HG03135 (cell line): ENCODE measurements at regions not wholly inside any gene's neighbourhood (a gene's known extent, or its start where the extent isn't known, plus 50 kb on each side); places are given as distances from the start of the nearest gene placed in this dataset.

Experiments used
- ATAC-seq: cut with Tn5 transposase; IDR thresholded peaks from one replicate; pipeline ENCODE4 v1.9.1; 2021; ENCODE audit warnings: mild to moderate bottlenecking, moderate library complexity; ENCODE audit not compliant: unreplicated experiment

DNA sequence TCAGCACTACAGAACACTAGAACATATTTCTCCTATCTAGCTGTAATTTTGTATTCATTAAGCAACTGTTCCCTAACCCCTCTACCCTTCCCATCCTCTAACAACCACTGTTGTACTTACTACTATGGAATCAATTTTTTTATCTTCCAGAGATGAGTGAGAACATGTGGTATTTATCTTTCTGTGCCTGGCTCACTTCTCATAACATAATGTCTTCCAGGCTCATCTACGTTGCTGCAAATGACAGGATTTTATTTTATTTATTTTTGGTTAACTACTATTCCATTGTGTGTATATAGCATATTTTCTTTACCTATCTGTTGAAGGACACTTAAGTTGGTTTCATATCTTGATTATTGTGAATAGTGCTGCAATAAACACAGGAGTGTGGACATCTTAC lies 200.9 kb upstream of the CHRM2 start:
- ATAC-seq = no peak

DNA sequence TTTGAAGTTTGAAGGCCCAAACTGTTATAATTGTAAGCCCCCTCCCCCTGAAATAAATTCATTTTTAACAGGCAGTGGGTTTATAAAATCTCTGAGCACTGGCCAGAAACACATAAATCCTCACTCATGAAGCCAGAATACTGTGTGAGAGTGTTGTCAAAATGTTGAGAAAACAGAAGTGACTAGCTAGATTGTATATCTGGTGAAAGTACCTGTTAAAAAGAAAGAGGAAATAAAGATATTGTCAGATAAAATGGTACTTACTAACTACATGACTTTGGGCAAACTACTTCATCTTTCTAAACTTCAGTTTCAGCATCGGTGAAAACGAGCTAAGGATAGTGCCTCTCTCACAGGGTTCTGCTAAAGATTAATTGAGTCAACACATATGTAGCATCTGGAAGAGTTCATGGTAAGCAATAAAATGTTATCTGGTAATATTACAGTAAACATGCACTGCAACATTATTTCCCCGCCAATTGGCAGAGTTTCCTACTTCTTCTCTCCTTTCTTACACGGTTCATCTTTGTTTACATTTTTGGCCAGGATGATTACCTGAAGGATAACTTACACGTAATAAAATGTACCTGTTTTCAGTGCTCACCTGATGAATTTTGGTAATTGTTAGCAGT lies 202.5 kb upstream of the CHRM2 start:
- no peak for ATAC-seq

DNA sequence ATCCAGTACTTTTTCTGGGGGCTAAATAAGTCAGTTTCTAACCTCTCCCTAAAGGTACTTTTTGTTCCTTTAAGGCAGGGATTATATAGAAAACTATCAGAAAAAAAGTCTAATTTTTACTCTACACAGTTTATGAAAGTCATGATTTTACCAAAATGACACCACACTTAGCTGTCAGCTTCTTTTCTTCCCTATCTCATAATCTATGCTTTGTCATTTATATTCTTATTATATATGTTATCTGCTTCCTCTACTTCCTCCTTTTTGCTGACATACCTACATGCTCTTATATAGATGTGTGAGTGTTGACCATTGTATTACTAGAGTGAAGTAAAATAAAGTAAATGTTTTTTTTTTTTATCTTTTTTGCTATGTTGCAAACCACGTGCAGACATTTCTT lies 203.9 kb upstream of the CHRM2 start:
- no peak for ATAC-seq

DNA sequence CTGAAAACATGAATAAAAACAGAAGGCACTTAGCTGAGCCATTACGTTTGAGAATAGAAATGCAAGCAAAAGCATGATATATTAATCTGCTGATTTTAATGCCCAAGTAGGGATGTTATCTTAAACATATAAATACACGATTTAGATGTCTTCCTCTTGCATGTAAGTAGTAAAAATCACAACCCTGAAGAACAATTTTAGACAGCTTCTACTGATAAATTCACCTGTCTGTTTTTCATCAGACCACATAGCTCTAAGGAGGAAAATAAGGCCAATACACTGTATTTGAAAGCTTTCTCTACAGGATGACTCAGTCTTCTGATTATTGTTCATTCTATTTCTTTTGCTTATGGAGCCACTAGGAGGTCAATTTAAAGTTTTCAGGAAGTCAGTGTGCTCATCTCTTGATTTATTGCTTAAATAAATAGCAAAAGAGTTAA lies 210.9 kb upstream of the CHRM2 start:
- no peak for ATAC-seq

DNA sequence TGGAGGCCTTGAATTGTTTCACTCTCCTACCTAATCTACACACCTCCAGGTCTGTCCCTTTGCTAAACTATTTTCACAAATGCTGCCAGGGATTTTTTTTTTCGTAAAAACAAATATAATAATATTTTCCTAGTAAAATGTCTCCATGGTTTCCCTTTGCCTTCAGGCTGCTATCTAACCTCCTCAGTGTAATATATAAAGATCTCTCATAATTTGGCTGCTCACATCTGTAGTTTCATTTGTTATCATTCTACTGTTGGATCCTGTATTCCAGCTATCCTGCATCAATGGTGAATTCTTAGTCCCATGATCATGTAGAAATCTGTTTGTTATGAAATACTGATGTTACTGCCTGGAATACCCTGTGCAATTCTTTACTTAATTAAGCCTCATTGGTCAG lies 211.9 kb upstream of the CHRM2 start:
- no peak for ATAC-seq

DNA sequence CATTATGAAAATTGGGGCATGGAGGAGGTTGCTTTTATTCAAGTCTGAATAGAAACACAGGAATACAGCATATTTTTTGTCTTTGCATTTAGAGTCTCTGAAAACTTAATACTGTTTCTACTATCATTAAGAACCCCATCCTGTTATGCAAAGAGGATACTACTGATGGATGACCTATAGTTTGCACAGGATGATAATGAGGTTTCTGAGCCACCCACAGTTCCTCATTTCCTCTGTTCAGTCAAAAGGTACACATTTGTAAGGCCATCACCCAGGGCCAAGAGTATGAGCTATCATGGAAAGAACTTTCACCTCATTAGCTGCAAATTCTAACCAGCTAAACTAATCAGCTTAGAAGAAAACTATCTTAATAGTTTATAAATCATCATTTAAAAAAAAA lies 213.0 kb upstream of the CHRM2 start:
- ATAC-seq = no peak

DNA sequence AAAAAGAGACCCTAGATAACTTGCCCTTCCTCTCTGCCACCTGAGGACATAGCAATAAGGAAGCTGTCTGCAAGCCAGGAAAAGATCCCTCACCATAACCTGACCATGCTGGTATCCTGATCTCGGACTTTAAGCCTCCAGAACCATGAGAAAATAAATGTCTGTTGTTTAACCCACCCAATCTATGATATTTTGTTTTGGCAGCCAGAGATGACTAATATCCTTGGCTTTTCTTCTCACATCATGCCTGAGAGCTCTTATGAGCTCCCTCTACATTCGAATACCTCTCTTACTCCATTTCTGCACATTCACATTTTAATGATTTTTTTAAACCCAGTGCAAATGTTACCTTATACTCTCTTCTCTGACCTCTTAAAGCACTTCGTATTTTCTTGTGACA lies 214.0 kb upstream of the CHRM2 start:
- no peak for ATAC-seq

DNA sequence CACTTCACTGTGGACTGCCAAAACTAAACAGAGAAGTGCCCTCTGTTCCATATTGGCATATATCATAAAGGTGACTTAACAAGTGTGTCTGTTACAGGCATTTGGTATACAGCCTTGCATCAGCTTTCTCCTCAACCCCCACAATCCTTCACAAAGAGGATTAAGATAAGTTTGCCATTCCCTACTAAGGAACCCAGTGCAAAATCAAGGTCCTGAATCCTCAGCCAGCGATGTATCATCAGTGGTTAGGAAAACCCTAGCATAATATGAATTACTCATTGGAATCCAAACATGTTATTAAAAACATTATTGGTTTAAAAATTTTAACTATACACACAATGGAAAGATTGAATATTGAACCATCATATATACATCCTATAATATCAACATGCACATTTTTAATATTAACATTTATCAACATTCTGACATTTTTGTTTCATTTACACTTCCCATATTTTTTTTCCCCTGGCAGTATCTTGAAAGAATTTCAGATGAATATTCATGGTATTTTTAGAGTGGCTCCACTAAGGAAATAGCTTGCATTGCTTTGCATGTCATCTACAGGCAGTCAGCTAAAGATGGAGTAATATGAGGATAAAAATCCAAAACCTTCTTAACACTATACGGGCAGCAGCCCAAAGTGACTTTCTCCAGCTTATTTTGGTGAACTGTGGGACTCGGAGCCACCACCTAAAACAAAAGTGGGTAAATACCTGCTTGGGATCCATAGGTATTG lies 215.6 kb upstream of the CHRM2 start:
- ATAC-seq = no peak

DNA sequence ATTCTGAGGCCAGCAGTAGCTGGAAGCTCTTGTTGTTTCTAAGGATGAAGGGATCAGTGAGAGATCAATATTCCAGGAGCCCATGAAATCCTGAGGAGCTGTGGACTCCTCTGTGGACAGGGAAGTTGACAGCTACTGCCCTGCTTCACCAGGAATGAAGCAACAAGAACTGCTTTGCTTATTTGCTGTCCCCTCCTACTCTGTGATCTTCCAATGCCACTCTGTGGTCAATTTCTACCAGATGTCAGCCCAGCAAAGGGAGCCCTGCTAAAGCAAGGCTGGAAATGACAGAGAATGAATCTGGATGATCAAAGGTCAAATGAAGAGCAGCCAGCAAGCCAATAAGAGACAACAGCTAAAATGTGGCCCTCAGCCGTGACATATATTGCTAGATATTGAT lies 227.5 kb upstream of the CHRM2 start:
- ATAC-seq = no peak

DNA sequence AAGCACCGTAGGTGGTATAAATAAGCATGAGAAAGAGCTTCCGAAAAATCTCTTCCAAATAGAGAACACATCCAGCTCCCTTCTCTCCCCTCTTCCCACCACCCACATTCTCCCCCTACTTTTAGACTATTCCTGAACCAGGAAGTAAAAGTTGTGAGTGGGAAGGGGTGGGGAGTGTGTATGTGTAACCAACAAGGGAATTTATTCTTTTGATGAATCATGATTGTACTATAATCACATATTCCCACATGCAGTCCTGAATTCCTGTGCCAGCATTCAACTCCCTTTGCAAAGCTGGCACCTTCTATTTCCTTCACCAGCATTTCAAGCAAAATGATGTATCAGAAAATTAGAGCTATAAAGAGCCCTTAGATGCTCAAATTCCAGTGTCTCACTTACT lies 230.6 kb upstream of the CHRM2 start:
- no peak for ATAC-seq

DNA sequence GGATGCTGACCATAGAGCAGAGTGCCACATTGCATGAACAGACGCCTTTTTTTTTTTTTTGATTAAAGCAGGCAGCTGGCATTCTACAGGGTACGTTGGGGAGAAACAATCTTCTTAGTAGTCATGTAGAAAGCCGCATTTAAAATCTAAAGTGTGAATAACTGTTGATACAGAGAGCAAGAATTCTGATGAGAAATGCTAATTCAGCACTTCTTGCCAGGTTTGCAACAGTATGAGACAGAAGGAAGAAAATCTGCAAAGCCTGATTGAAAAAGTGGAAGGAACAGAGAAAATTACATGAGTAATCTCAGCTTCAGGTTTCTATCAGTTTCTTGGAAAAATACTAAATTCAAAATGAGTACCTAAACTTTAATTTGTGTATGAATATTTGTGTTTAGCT lies 232.7 kb upstream of the CHRM2 start:
- ATAC-seq = no peak

DNA sequence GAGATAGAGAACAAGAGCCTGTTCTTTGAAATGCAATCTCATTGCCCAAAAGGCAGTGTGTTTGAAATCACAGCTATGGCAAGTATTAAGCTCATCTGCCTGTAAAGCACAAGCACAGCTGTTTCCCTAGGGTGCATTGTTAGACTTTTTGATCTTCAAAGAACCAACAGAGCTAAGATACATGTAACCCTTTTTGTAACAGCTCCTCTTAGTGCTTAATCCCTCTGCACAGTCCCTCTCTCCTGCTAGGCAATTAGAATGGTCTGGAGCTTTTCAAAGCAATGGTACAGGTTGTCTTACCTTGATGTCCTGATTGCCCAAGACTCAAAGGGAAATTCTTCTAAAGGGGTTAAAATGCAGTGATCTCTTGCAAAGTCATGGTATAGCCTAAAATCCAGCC lies 249.6 kb upstream of the CHRM2 start:
- ATAC-seq = no peak

DNA sequence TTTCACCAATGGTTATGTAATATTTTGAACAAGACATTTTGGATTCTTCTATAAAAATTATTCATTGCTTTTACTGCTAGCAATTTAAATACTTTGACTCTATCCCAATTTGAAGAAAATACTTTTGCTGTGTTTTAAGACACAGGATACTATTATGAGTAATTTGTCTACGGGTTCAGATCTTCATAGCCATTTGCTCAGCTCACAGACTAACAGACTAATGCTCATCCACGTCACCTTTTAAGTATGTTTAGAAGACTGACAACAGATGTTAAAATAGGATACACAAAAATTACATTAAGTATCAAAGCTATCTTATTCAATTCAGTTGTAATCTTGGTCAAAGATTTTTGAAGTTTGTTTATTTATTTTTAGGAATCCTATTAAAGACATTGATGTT lies 251.3 kb upstream of the CHRM2 start:
- no peak for ATAC-seq

DNA sequence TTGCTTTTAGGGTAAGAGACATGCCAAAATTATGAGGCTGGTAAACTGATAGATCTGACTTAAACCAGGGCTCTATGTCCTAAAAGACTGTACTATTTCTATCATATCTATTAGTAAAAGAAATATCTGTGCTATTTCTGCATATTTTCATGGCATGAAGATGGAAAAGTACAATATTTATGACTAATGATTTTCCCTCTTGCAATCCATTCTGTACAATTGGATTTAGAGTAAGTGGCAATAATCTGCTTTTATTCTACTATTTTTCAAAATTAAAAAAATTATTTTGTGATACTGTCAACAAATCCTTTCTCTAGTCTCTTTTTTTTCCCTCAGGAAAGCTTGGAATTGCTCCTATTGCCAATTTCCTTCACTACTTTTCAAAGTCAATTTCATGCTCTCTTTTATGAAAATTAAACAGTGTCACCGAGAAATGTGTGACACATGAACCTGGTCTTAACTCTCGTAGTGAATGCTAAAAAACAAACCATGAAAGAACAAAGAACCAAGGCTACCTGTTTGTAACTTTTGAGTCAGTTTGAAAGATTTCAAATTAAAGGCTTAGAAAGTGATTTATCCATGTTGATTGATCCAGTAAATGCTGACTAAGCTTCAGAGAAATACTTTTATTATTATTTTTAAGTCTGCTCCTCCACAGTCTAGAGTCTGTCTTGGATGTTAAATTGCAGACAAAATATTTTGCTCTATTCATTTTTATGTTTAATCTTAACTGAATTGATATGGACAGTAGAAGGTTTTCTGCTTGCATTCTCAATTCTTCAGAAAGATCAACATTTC lies 262.7 kb upstream of the CHRM2 start:
- no peak for ATAC-seq

DNA sequence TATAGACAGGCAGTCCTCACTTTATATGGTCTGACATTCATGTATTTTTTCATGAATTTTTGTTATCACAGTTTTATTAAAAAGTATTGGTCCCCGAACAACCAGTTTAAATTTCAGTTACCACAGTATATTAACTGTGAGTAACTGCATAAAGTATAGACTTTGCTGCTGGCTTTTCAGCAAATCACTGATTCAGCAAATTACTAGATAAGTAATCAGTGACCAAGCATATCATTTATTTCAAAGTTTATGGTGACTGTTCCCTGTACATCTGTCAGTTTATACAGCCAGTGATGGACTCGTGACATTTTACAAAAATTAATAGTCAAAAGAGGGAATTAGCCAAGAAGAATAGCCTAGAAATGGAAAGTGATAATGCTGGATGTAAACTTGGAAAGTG lies 266.7 kb upstream of the CHRM2 start:
- no peak for ATAC-seq

DNA sequence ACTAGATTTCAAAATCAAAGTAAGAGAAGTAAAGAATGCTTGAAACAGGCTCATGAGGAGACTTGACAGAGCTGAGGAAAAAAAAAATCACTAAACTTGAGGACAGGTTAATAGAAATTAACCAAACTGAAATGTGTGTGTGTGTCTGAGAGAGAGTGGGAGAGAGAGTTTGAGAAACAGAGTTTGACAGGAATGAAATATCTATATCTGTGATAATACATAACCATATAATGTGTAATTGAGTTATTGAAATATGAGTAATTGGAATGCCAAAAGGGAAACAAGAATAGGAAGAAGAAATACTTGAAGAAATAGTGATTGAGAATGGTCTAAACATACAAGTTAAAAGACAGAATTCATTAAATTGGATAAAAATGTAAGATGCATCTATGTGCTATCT lies 268.0 kb upstream of the CHRM2 start:
- no peak for ATAC-seq

DNA sequence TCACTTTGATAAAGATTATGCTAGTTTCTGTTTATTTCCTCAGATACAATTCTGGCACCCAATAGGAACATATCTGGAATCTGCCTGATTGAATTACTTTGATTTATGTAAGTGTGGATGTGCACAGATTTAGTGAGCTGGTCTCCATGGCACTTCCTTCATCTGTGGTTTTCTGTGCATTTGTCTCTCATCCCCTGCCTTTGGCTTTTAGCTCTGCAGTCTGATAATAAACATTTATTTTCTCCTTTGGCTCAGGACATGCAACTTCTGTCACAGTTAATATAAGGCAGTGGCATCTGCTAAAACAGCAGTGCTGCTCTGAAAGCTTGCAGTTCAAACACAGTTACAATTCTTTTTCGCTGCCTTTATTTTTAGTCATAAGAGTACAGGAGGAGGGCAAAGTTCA lies 273.7 kb upstream of the CHRM2 start:
- no peak for ATAC-seq

DNA sequence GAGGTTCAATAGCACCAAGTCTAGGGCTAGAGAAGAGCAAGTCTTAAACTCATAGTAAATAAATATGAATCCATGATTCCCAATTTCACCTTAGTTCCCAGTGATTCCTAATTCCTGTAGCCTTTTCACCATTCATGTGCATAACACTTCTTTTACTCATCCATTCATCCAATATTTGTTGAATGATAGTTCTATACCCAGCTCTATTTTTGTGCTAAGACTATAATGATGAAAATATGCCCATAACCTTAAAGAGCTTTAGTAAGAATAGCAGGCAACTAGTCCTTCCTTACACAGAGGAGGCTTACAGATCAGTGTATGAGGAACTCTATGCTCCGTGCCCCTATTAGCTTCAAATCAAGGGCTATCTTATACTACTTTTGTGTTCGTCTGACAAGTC lies 280.2 kb upstream of the CHRM2 start:
- ATAC-seq = no peak

DNA sequence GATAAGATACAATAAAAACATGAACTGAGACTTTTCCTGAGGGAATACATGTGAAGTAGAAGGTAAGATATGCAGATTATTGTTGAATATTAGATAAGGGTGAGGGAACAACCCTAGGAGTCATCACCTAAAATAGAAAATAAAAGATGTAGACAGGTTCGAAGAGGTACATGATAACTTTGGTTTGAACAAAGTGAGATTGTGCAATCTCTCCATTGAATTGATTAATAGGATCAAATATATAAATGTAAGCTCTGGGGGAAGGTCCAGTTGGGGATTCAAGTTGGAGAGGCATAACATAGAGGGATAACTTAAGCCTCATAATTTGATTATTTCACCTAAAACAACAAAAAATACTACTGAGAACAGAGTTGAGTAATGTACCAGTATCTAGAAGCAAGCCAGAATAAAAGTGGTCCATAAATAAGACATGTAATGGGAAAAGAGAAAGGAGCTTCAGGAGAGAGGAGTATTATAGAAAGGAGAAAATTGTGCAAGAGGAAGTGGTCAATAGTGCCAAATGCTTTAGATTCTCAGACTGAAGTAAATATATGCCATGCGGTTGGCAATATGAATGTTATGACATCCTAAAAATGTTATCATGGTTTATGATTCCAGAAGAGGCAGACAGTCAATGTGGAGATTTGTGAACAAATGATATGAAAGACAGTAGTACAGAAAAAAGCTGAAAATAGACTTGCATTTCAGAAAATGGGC lies 282.3 kb upstream of the CHRM2 start:
- ATAC-seq = no peak

DNA sequence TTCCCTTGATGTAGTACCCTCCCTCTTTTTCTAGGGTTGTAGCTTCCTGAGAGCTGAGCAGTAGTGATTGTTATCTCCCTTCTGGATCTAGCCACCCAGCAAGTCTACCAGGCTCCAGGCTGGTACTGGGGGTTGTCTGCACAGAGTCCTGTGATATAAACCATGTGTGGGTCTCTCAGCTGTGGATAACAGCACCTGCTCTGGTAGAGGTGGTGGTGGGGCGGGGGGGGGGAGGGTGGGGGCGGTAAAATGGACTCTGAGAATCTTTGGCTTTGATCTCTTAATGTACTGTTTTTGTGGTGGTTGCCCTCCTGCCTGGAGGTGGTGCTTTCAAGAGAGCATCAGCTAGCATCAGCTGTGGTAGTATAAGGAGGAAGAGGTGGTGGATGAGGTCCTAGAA lies 302.0 kb upstream of the CHRM2 start:
- no peak for ATAC-seq

DNA sequence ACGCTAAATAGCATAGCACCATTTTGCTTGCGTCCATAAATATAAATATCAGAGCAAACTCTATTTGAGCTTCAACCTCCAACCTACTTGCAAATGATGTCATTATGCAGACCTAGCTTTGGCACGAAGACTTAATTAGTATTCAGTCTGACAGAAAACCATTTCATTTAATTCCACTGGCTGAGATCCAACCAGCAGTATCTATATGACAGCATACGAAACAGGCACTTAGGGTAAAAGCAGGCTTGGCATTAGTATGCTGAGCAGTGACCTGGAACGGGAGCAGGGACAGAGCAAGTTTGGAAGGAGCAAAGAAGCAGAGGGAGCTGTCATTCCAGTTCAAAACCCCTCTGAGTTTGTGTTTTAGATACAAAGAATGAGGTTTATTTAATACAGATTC lies 312.5 kb upstream of the CHRM2 start:
- no peak for ATAC-seq
